Uterus (tissue), 3 donors: ENCODE measurements at regions not wholly inside any gene's neighbourhood (a gene's known extent, or its start where the extent isn't known, plus 50 kb on each side); places are given as distances from the start of the nearest gene placed in this dataset.

Source experiments
- DNase-seq, 2 donors: peaks; one replicate each; pipeline ENCODE4 v3.0.0-alpha.2; 2019 to 2020
- H3K27ac ChIP-seq, 2 donors: fragments of 200-600 bp; sonication (generic); 1 replicate in 1 of 2; 2 replicates in 1 of 2; pipeline ENCODE4 v1.5.1; 2016 to 2018
- H3K27me3 ChIP-seq, 2 donors: fragments of 200-600 bp; sonication (generic); one replicate each; pipeline ENCODE4 v1.5.1; 2018 to 2019; ENCODE audit warnings: control low read depth in 1 of 2
- H3K36me3 ChIP-seq, 2 donors: fragments of 200-600 bp; sonication (generic); one replicate each; pipeline ENCODE4 v1.5.1; 2019; ENCODE audit warnings: control low read depth in 1 of 2
- H3K4me1 ChIP-seq, 2 donors: fragments of 200-600 bp; sonication (generic); one replicate each; pipeline ENCODE4 v1.5.1; 2018 to 2019; ENCODE audit warnings: control low read depth in 1 of 2
- H3K4me3 ChIP-seq, 2 donors: fragments of 200-600 bp; sonication (generic); 1 replicate in 1 of 2; 2 replicates in 1 of 2; pipeline ENCODE4 v1.5.1; 2018 to 2019; ENCODE audit warnings: mild to moderate bottlenecking in 1 of 2
- H3K9me3 ChIP-seq, 2 donors: fragments of 200-600 bp; sonication (generic); one replicate each; pipeline ENCODE4 v1.5.1; 2019; ENCODE audit warnings: control low read depth in 1 of 2
- CTCF ChIP-seq, 4 experiments: fragments of 200-600 bp in 2 of 4; fragments of 450-650 bp in 2 of 4; sonication (generic) in 2 of 4; IDR thresholded peaks; one replicate each; pipeline ENCODE4 v1.5.1; 2016 to 2019; ENCODE audit warnings: antibody characterized with exemption in 4 of 4, mild to moderate bottlenecking in 2 of 4, moderate library complexity in 1 of 4
- POLR2A ChIP-seq, 2 donors: fragments of 450-650 bp; IDR thresholded peaks; one replicate each; pipeline ENCODE4 v1.6.1; 2016; ENCODE audit warnings: antibody characterized with exemption in 2 of 2, mild to moderate bottlenecking in 1 of 2, moderate library complexity in 1 of 2
- intact Hi-C: fragments of 100-400 bp; cut with DNase I; formaldehyde crosslinking; loops from one replicate; pipeline ENCODE4 v1.15.1; 2023; ENCODE audit warnings: low total_unique reads
- donor health status: DM: yes; HTN: yes; CAD: no.

- no peak for DNase-seq
- intact Hi-C loops, result no loop called here
- Histone ChIP-seq H3K36me3 (no peaks in the 10 kb centered on the region), H3K27ac (no peak overlapping the region), H3K27me3 (no peaks in the 10 kb centered on the region), H3K9me3 (no peaks in the 10 kb centered on the region), H3K4me3 (no peak overlapping the region), H3K4me1 (no peaks in the 10 kb centered on the region)
- no peak for TF ChIP-seq CTCF (IDR thresholded peaks at IDR 0.05)
- no peak for TF ChIP-seq POLR2A (IDR thresholded peaks at IDR 0.05)
Observed at GRCh38 chr5:121189342-121190305, 662.1 kb upstream of the FTMT start.

- no peaks in the 10 kb centered on the region for H3K4me1 ChIP-seq
- no peaks in the 10 kb centered on the region for H3K36me3 ChIP-seq
- no peaks in the 10 kb centered on the region for H3K27me3 ChIP-seq
- intact Hi-C loops, result no loop called here
- H3K4me3 ChIP-seq, result peak overlapping the region in 1 of 2 donors; percentile 9
- peak in 1 of 2 donors; percentile 20 for DNase-seq
- H3K9me3 ChIP-seq, result no peaks in the 10 kb centered on the region
- TF ChIP-seq POLR2A (IDR thresholded peaks at IDR 0.05) (no peak), CTCF (IDR thresholded peaks at IDR 0.05) (no peak)
- H3K27ac ChIP-seq, result no peak overlapping the region
Observed at GRCh38 chr5:121199216-121199999, 652.3 kb upstream of the FTMT start.

GRCh38 chr5:121218086-121218485 is 633.6 kb upstream of the FTMT start:
- TF ChIP-seq POLR2A (IDR thresholded peaks at IDR 0.05), result no peak
- TF ChIP-seq CTCF (IDR thresholded peaks at IDR 0.05), result no peak
- Histone ChIP-seq H3K27ac (no peak overlapping the region), H3K27me3 (no peaks in the 10 kb centered on the region), H3K36me3 (no peaks in the 10 kb centered on the region), H3K4me3 (no peak overlapping the region), H3K9me3 (no peaks in the 10 kb centered on the region), H3K4me1 (no peaks in the 10 kb centered on the region)
- intact Hi-C loops, result no loop called here
- DNase-seq, result no peak

GRCh38 chr5:121221483-121221882 is 630.2 kb upstream of the FTMT start:
- H3K27me3 ChIP-seq, result no peaks in the 10 kb centered on the region
- DNase-seq, result peak in 1 of 2 donors; percentile 14

More at GRCh38 chr5:121221483-121221882, 630.2 kb upstream of the FTMT start:
- Histone ChIP-seq H3K4me1 (no peaks in the 10 kb centered on the region), H3K9me3 (no peaks in the 10 kb centered on the region), H3K36me3 (no peaks in the 10 kb centered on the region), H3K27ac (no peak overlapping the region), H3K4me3 (no peak overlapping the region)
- no peak for TF ChIP-seq CTCF (IDR thresholded peaks at IDR 0.05)
- no peak for TF ChIP-seq POLR2A (IDR thresholded peaks at IDR 0.05)
- intact Hi-C loops, result no loop called here
